ENCODE measurements at regions not wholly inside any gene's neighbourhood (a gene's known extent, or its start where the extent isn't known, plus 50 kb on each side); places are given as distances from the start of the nearest gene placed in this dataset.

DNA sequence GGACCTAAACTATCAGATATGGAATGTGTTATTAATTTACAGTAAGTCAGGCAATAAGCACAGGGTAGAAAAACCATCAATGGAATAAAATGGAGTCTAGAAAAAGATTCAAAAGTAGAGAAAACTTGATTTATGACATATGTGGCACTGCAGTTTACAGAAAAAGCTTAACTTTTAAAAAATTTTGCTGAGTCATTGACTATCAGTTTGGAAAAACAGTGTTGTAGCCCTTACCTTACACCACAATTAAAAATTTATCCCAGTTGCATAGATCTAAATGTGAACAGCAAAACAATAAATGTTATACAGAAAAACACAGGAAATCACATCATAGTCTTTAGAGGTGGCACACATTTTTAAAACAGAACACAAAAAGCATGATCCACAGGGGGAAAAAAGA, 108.5 kb downstream of the USP22 start:
- TF ChIP-seq, protein P1, sequence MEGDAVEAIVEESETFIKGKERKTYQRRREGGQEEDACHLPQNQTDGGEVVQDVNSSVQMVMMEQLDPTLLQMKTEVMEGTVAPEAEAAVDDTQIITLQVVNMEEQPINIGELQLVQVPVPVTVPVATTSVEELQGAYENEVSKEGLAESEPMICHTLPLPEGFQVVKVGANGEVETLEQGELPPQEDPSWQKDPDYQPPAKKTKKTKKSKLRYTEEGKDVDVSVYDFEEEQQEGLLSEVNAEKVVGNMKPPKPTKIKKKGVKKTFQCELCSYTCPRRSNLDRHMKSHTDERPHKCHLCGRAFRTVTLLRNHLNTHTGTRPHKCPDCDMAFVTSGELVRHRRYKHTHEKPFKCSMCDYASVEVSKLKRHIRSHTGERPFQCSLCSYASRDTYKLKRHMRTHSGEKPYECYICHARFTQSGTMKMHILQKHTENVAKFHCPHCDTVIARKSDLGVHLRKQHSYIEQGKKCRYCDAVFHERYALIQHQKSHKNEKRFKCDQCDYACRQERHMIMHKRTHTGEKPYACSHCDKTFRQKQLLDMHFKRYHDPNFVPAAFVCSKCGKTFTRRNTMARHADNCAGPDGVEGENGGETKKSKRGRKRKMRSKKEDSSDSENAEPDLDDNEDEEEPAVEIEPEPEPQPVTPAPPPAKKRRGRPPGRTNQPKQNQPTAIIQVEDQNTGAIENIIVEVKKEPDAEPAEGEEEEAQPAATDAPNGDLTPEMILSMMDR (conservative IDR thresholded peaks at IDR 0.05; ENCODE audit: low read length) = no peak
- TF ChIP-seq EZH2phosphoT487 (IDR thresholded peaks at IDR 0.05; ENCODE audit: borderline replicate concordance, low read depth, low read length) = no peak

Data from OCI-LY7 (cell line).